Tibial artery (tissue), 4 donors: ENCODE measurements at regions not wholly inside any gene's neighbourhood (a gene's known extent, or its start where the extent isn't known, plus 50 kb on each side); places are given as distances from the start of the nearest gene placed in this dataset.

ENCODE experiments used
- DNase-seq, 2 donors: peaks; one replicate each; pipeline ENCODE4 v3.0.0-alpha.2; 2019
- H3K27ac ChIP-seq, 2 donors: fragments of 200-600 bp; sonication (generic) in 1 of 2; 1 replicate in 1 of 2; 2 replicates in 1 of 2; pipeline ENCODE4 v1.5.1; 2018 to 2019; ENCODE audit warnings: mild to moderate bottlenecking in 1 of 2
- H3K27me3 ChIP-seq, 2 donors: fragments of 200-600 bp; sonication (generic) in 1 of 2; one replicate each; pipeline versions ENCODE4 v1.5.1 to v1.6.0; 2016 to 2019
- H3K36me3 ChIP-seq, 3 donors: fragments of 200-600 bp; sonication (generic) in 2 of 3; one replicate each; pipeline ENCODE4 v1.5.1; 2016 to 2019; ENCODE audit warnings: mild to moderate bottlenecking in 2 of 3
- H3K4me1 ChIP-seq, 4 donors: fragments of 200-600 bp; sonication (generic) in 2 of 4; 1 replicate in 3 of 4; 2 replicates in 1 of 4; pipeline ENCODE4 v1.5.1; 2016 to 2019
- H3K4me3 ChIP-seq, 2 donors: fragments of 200-600 bp; sonication (generic) in 1 of 2; 1 replicate in 1 of 2; 2 replicates in 1 of 2; pipeline ENCODE4 v1.5.1; 2018 to 2019; ENCODE audit warnings: mild to moderate bottlenecking in 2 of 2
- H3K9me3 ChIP-seq, 3 donors: fragments of 200-600 bp; sonication (generic) in 1 of 3; one replicate each; pipeline ENCODE4 v1.5.1; 2016 to 2019
- CTCF ChIP-seq, 2 experiments: fragments of 200-600 bp in 1 of 2; fragments of 450-650 bp in 1 of 2; IDR thresholded peaks; one replicate each; pipeline ENCODE4 v1.5.1; 2017 to 2019; ENCODE audit warnings: antibody characterized with exemption in 2 of 2, mild to moderate bottlenecking in 1 of 2, moderate library complexity in 1 of 2
- intact Hi-C: fragments of 100-400 bp; cut with DNase I; formaldehyde crosslinking; loops from one replicate; pipeline ENCODE4 v1.15.0; 2023; ENCODE audit warnings: low total_unique reads

- intact Hi-C loops: no loop called here
- H3K9me3 ChIP-seq: no peaks in the 10 kb centered on the region
- H3K36me3 ChIP-seq: no peaks in the 10 kb centered on the region
- no peak overlapping the region for H3K4me3 ChIP-seq
- H3K4me1 ChIP-seq: no peaks in the 10 kb centered on the region
- H3K27ac ChIP-seq: no peak overlapping the region
- TF ChIP-seq CTCF (IDR thresholded peaks at IDR 0.05): no peak
- no peak for DNase-seq
- no peaks in the 10 kb centered on the region for H3K27me3 ChIP-seq
Measured at GRCh38 chr4:31575504-31575903, 855.3 kb downstream of the PCDH7 start.

GRCh38 chr4:31580843-31581242, 860.7 kb downstream of the PCDH7 start:
- no peak overlapping the region for H3K27ac ChIP-seq
- no peak for DNase-seq
- intact Hi-C loops: no loop called here

GRCh38 chr4:31585503-31585902, 865.3 kb downstream of the PCDH7 start:
- no peaks in the 10 kb centered on the region for H3K27me3 ChIP-seq
- H3K4me1 ChIP-seq: no peaks in the 10 kb centered on the region
- no peak for DNase-seq
- no peak for TF ChIP-seq CTCF (IDR thresholded peaks at IDR 0.05)
- no peak overlapping the region for H3K4me3 ChIP-seq
- H3K36me3 ChIP-seq: no peaks in the 10 kb centered on the region
- H3K9me3 ChIP-seq: no peaks in the 10 kb centered on the region
- intact Hi-C loops: no loop called here
- no peak overlapping the region for H3K27ac ChIP-seq

More at GRCh38 chr4:31580843-31581242, 860.7 kb downstream of the PCDH7 start:
- H3K27me3 ChIP-seq: no peaks in the 10 kb centered on the region
- no peaks in the 10 kb centered on the region for H3K36me3 ChIP-seq
- no peaks in the 10 kb centered on the region for H3K4me1 ChIP-seq
- no peaks in the 10 kb centered on the region for H3K9me3 ChIP-seq
- no peak overlapping the region for H3K4me3 ChIP-seq
- TF ChIP-seq CTCF (IDR thresholded peaks at IDR 0.05): no peak

- no peaks in the 10 kb centered on the region for H3K9me3 ChIP-seq
Measured at GRCh38 chr4:31592293-31592692, 872.1 kb downstream of the PCDH7 start.

GRCh38 chr4:31595496-31595895, 875.3 kb downstream of the PCDH7 start:
- DNase-seq: no peak
- Histone ChIP-seq H3K36me3 (no peaks in the 10 kb centered on the region), H3K27me3 (no peaks in the 10 kb centered on the region), H3K27ac (no peak overlapping the region), H3K4me1 (no peaks in the 10 kb centered on the region), H3K9me3 (no peaks in the 10 kb centered on the region), H3K4me3 (no peak overlapping the region)
- no peak for TF ChIP-seq CTCF (IDR thresholded peaks at IDR 0.05)
- intact Hi-C loops: no loop called here

More at GRCh38 chr4:31592293-31592692, 872.1 kb downstream of the PCDH7 start:
- intact Hi-C loops: no loop called here
- Histone ChIP-seq H3K27me3 (no peaks in the 10 kb centered on the region), H3K4me1 (no peaks in the 10 kb centered on the region), H3K4me3 (no peak overlapping the region), H3K36me3 (no peaks in the 10 kb centered on the region), H3K27ac (no peak overlapping the region)
- no peak for DNase-seq
- TF ChIP-seq CTCF (IDR thresholded peaks at IDR 0.05): no peak

- no peaks in the 10 kb centered on the region for H3K9me3 ChIP-seq
- H3K36me3 ChIP-seq: no peaks in the 10 kb centered on the region
- H3K4me3 ChIP-seq: no peak overlapping the region
- H3K27ac ChIP-seq: no peak overlapping the region
- DNase-seq: no peak
- no peak for TF ChIP-seq CTCF (IDR thresholded peaks at IDR 0.05)
- no peaks in the 10 kb centered on the region for H3K4me1 ChIP-seq
- intact Hi-C loops: no loop called here
- no peaks in the 10 kb centered on the region for H3K27me3 ChIP-seq
Measured at GRCh38 chr4:31598639-31599038, 878.5 kb downstream of the PCDH7 start.
